Dedifferentiated amniotic fluid mesenchymal stem cell (primary cell): ENCODE measurements at regions not wholly inside any gene's neighbourhood (a gene's known extent, or its start where the extent isn't known, plus 50 kb on each side); places are given as distances from the start of the nearest gene placed in this dataset.

Source experiments
- DNase-seq: peaks from one replicate; pipeline ENCODE4 v3.0.0-alpha.2; 2016; ENCODE audit errors: extremely low spot score

DNA sequence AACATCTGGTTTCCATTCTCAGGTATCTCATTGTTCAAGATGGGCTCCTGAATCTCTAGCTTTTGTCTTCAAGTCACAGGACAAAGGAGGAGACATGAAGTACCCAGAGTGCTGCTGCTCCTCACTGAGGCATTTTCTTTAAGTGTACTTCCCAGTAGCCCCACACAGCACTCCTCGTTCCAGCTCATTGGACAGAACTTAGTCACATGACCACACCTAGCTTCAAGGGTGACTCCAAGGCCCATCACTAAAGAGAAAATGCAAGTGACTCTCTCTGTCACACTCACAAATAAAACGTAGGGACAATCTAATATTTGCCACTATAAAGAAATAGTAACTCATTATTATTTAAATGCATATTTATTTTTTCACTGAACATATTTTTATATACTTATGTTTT lies 58.3 kb upstream of the NEUROD6 start:
- no peak for DNase-seq

DNA sequence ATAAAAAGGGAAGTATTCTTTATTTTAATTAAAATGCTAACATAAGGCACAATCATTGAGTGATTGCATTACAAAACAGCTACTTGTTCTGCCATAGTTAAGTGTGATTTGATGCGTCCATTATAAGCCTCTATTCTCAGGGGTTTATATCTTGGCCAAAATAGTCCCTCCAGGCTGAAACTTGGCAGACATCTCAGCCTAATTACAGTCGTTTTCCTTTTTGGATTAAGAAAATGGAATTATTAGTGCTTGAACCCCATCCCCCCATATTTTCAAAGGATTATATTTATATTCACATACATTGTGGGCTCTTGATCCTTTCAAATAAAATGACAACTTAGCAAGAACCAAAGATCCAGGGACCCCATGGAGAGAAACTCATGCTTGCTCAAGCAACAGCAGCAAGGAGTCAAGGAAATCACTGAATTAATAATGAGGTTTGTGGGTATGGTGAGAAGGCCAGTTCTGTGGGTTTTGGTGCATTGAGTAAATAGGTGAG lies 66.7 kb upstream of the NEUROD6 start:
- DNase-seq: no peak

DNA sequence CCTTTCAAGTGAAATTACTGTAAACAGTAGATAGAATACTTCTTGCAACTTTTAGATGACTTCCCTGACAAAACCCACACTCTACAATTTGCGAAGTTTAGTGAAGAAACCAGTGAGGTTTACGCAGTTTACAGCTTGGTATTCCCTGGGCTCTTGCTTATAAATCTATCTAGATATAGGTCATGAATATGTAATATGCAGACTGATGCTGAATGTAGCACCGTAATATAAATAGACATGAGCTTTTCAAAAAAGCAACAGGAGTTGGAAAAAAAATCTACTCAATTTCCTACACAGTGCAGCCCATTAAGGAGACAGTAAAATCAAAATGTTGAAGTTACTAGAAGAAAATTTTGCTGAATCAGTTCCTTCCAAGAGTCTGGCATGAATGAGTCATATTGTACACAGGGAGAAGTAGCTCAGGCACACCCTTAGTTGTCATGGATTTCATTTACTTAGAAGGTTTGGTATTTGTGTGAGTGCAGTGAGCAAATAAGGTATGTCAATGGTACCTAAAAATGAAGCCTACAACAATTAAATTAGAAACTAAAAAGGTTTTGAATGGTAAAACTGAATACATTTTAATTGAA lies 67.7 kb upstream of the NEUROD6 start:
- DNase-seq: peak; percentile 50

DNA sequence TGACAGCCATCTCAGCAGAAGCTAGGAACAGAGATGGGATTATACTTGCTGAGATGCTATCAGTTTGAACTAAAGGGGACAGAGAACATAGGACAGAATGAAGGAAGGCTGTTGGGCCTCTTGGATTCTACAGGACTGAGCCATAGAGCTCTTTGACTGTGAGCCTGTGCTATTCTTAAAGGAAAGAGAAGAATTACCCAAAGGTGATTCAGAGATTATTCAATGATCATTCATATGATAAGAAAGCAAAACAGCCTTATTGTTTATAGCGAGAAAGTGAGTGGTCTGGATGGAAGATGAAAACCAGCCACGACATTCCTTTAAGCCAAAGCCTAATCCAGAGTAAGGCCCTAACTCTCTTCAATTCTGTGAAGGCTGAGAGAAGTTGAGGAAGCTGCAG lies 69.7 kb upstream of the NEUROD6 start:
- no peak for DNase-seq

DNA sequence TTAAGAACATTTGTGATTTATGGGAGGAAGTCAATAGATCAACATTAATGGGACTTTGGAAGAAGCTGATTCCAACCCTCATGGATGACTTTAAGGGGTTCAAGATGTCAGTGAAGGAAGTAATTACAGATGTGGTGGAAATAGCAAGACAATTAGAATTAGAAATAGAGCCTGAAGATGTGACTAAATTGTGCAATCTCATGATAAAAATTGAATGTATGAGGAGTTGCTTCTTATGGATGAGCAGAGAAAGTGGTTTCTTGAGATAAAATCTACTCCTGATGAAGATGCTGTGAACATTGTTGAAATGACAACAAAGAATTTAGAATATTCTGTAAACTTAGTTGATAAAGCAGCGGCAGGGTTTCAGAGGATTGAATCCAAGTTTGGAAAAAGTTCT lies 70.9 kb upstream of the NEUROD6 start:
- DNase-seq: no peak

DNA sequence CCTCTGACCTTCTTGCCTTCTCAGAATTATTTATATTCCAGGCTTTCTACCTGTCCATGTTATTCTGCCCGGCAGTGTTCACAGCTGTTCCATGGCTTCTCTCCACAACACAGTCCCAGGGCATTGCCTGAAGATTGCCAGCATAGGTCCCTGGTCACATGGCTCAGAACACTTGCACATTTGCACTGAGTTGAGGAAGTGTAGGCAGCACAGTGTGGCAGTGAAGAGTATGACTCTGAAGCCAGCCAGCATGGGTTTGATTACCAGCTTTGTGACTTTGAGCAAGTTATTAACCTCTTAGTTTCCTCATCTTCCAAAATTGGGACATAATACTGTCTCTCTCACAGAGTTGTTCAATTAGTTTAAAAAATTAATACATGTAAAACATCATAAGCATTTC lies 73.2 kb upstream of the NEUROD6 start:
- DNase-seq: no peak

DNA sequence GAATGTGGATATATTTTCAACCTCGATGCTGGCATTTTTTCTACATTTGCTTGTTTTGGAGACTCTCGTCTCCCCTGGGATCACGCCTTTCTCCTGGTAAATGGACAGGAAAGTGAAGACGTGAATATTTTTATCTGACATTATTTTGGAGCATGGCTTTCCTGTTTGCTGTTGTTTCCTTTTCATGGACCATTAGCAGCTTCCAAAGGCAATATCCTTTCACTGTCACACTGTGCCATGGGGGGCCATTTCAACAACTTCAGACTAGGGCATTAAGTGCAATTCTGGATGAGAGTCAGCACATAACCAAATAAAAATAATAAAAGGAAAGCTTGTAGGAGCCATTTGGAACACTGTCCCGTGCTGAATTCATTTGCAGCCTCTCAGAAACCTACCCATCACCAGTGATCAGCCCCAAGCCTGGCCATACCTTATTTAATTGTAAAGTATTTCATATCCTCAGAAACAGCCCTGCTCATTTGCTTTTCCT lies 75.9 kb upstream of the NEUROD6 start:
- DNase-seq: no peak

DNA sequence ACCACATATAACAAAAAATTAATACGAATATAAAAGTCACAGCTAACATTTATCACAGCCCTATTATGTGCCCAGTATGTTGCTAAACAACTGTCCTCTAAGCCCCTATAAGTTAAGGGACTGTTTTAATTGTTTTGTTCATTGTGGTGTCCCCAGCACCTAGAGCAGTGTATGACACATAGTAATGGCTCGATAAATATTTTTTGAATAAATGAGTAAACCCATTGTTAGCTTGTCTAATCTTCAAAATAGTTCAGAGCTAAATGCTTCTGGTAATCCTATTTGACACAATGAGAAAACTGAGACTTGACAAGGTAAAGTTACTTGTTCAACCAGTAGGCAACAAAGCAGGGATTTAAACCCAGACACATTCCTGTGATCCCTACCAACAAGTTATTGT lies 78.4 kb upstream of the NEUROD6 start:
- no peak for DNase-seq

DNA sequence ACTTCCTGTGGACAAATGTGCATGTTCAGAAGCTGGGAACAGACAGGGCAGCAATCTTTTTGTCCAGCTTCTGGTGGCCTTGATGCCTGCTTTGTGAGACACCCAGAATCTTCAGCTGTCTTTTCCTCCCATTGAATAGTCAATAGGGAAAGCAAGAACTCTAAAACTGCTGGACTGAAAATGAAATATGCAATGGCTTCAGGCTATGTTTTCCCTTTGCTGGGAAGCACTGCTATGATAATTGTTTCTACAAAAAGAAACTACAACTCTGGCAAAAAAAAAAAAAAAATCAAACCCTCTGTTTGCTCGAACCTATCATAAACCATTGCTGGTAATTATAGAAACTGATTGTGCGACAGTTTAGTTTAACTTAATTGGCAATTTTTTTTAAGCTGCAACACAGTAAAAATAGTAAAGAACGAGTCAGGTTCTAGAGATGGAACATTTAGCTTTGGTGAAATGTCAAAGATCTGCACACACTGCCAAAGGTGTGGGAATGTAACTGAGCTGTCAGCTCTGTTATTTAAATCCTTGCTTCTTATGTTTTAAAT lies 79.1 kb upstream of the NEUROD6 start:
- no peak for DNase-seq

DNA sequence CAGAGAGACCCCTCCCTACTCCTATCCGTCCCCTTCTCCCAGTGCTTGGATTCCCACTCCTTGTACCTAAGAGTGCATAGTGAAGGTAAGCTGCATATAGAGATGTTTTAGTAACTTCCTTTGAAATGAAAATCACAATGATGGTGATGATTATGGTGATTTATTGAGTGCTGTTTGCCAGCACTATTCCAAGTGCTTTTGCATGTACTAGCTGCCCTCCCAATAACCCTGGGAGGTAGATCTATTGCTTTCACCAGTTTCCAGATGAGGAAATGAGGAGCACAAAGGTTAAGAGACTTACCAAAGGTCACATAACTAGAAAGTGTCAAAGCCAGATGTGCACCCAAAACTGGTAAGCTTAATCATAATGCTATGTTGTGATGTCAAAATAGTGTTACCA lies 80.4 kb upstream of the NEUROD6 start:
- no peak for DNase-seq

DNA sequence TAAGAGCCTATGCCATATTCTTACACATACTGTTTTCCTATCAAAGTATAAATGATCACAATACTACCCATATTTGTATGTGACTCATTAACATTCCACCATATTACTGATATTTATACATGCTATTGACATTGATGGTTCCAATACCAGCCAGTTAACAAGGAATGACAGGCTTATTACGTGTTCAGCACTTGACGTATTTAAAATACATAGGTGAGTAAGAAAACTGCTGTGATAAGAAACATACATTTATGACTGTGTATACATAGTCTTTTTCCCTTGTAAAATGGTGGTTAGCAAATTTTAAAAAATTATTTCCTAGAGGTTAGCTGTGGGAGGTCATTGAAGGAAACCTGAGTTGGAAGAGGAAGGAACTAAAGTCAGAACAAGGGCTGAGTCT lies 81.1 kb upstream of the NEUROD6 start:
- DNase-seq: no peak

DNA sequence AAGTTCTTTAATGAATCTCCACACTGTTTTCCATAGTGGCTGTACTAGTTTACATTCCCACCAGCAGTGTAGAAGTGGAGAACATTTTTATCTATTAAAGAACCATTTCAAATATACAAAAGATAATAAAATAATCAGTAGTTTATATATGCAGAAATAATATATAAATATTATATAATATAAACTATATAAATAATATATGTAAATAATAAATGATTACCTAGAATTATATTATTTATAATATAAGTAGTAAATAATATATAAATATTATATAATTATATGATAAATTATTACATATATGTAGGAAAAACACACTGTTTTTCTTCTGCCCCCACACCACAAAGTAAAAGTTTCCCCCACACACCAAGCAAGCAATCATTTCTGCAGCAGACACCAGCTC lies 83.5 kb upstream of the NEUROD6 start:
- no peak for DNase-seq

DNA sequence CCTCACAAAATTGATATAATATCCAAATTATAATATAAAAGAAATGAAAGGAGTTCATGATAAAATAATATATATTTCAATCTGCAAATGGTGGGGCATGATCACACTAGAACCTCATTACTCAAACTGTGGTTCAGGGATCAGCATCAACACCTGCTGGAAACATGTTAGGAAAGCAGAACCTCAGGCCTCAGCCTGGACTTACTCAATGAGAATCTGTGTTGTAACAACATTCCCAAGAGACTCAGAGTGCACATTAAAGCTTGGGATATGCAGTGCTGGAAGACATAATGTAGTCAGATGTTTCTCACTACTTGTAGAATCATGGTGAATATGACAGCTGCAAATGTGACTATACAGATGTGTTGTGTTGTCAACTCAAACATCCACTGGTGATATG lies 81.7 kb upstream of the ITPRID1 start:
- DNase-seq: no peak

DNA sequence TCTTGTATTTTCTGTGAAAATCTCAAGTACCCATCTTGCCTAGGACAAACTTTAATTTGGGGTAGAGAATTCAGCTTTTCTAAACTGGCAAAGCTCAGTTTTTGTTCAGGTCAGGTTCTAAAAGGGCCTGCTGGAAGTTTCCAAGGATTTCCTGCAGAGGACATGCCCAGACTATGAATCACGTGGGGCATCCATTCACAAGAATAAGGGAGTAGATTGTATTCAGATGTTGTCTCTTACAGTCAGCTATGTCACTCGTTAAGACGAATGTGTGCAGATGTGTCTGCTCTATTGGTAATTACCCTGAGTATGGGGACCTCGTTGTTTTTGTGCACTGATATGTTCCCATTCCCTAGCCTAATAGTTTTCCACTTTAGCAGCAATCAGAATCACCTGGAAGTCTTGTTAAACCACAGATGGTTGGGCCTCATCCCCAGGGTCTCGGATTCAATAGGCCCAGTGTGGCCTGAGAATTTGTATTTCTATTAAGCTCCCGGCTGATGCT lies 81.0 kb upstream of the ITPRID1 start:
- no peak for DNase-seq

DNA sequence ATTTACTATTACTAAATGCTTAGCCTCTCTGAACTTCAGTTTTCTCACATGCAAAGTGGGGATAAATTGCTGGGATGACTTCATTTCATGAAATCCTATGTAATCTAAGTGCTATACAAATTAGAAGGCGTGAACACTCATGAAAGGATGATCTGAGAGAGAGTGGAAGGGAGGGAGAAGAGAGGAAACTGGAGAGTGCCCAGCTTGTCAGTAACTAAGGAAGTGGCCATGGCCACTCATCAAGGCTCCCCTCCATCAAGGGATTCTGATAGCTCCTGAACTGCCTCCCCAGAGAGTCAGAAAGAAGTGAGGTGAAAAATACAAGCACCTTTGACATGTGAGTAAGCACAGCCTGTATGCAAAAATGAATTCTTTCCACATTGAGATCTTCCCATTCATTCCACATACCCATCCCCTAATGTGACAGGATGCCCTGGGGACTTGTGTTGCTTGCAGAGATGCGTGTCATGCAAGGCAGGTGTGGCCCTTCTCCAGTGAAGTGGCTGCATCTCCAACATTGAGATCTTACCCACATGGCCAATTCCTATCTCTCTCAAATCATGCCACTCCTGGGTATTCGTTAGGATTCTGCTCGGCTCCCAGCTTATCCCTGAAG lies 76.5 kb upstream of the ITPRID1 start:
- DNase-seq: no peak

DNA sequence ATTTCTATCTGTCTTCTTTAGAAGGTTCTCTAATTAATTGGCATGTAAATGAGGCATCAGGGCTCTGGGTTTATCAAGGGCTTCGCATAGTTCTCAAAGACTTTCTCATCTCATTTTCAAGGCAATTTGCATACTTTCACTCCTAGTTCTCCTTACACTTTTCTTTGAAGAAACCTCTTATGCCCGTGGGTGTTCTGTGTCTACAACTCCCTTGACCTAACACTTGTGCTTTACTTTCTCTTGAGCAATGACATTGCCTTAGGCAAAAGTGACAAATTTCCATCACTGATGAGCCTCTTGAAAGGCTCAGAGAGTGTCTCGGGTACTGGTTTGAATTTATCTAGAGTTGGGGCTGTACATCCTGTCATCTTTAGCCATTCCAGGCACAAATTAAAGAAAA lies 74.7 kb upstream of the ITPRID1 start:
- no peak for DNase-seq

DNA sequence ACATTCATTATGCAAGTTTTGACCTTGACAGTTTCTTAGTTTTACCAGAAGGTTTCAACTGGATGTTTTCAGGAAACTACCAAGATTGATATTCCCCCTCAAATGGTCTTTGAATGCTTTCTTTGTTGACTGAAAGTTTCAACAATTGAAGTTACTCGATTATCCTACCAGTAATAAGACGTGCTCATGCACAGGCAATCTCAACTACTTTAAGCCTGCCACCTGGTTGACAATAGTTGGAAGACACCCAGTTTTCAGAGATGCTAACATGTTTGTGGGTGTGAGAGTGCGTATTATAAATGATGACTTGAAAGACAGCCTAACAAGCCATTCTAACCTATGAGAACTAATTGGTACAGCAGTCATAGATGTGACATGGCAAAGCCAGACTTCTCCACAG lies 73.4 kb upstream of the ITPRID1 start:
- no peak for DNase-seq

DNA sequence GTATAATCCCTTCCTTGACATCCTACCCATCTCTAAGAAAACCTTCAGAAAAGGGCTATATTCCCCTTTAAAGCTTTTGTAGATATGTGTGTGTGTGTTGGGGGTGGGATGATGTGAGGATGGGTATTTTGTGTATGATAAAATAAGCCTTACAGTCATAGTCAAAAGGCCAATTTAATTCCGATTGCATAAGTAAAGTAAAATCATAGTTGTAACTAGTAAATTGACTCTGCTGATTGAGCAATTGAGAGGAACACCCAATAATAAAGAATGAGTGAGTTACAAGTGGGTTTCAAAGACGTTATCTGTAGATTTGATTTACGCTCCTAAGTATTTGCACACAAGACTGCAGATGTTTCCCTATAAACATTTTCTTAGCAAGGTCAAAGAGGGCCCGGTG lies 71.3 kb upstream of the ITPRID1 start:
- no peak for DNase-seq

DNA sequence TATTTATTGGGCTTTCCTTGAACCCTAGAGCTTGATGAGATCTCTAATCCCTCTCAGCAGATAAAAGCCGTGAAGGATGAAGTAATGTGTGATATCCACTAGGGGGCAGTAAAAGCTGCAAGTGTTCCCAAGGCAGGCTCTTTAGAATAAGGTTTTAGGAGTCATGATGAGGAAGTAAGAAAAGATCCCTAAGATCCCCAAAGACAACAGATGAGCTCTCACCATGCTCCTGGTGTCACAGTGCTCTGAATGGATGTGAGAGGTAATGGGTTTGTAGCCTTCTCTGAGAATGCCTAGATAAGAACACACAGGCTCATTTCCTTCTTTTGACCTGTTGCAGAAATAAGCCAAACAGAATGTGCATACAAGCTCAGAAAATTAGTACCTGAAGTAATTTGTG lies 70.4 kb upstream of the ITPRID1 start:
- peak; percentile 55 for DNase-seq

DNA sequence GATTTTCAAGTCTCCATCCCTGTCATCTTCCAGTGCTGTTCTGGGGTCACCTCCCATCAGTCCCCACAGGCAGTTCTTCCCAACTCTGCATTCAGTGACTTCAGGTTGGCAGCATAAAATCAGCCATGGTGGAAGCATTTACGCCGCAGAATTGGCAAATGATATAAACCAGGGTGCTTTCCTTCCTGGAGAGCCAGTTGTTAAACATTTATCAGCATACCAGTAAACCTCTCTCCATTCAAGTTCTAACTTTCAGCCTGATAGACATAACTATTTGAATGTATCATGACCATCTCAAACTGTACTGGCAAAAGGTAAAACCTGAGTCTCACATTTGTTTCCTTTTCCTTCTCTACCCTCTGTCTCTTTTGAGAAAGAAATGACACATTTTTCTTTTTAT lies 69.7 kb upstream of the ITPRID1 start:
- DNase-seq: no peak

DNA sequence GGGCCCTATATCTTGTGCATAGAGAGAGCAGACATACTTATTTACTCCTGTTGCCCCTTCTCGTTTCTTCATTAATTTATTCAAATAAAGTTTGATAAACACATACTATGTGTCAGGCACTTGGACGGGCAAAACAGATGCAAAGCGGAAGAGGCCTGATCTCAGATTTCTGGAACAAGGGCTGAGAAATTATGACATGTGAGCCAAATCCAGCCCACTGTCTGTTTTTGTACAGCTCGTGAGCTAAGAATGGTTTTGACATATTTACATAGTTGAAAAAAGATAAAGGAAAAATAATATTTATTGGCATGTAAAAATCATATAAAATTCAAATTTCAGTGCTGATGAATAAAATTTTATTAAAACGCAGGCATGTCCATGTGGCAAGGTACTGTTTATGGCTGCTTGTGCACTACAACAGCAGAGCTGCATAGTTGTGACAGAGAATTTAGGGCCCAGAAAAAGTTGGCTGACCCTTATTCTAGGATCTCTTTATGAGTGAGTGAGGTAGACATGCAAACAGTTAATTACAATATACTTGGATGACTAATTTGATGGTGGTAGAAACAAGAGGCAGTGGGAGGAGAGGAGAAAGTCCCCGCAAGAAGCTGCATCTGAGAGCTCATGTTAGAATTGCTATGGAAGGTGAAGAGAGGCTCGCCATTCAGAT lies 68.1 kb upstream of the ITPRID1 start:
- DNase-seq: no peak

DNA sequence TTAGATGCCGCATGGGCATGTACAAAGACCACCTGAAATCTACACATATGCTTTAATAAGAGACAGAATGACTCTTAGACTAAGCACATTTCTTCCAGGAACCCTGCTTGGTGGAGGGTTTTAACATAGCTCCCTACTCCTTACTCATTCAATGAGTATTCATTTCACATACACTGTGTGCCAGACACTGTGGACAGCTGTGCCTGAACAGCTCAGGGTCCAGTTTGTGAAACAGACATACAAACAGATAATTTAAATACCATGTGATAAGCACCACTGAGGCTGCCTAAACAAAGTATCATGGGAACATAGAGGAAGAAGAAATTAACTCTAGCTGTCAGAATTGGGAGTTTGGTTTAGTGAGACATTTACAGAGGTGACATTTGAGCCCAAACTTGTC lies 65.2 kb upstream of the ITPRID1 start:
- DNase-seq: no peak

DNA sequence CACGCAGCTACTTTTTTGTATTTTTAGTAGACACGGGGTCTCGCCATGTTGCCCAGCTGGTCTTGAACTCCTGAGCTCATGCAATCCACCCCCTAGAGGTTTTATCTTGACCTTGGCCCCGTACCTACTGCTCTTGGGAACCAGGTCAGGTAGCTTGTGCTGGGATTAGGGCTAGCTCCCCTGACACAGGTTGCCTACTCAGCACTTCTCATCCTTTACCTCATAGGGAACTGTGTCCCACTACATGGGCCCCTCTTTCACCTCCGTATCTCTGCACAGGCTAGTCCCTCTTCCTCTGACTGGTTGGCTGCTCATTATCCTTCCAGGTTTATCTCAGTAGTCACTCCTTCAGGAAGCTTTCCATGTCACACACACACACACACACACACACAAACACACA lies 58.0 kb upstream of the ITPRID1 start:
- no peak for DNase-seq
